Lower leg skin (tissue), 4 donors: ENCODE measurements at regions not wholly inside any gene's neighbourhood (a gene's known extent, or its start where the extent isn't known, plus 50 kb on each side); places are given as distances from the start of the nearest gene placed in this dataset.

Experiments used
- DNase-seq, 2 donors: peaks; one replicate each; pipeline ENCODE4 v3.0.0-alpha.2; 2019; ENCODE audit warnings: low spot score in 2 of 2
- H3K4me3 ChIP-seq: fragments of 200-600 bp; sonication (generic); 2 replicates; pipeline ENCODE4 v1.5.1; 2017; ENCODE audit warnings: mild to moderate bottlenecking, low read depth; ENCODE audit not compliant: poor library complexity, severe bottlenecking
- CTCF ChIP-seq, 3 donors: fragments of 450-650 bp; IDR thresholded peaks; one replicate each; pipeline ENCODE4 v1.5.1; 2016; ENCODE audit warnings: antibody characterized with exemption in 3 of 3, mild to moderate bottlenecking in 3 of 3, moderate library complexity in 2 of 3
- POLR2A ChIP-seq, 2 donors: fragments of 450-650 bp; IDR thresholded peaks; one replicate each; pipeline ENCODE4 v1.6.1; 2016 to 2017; ENCODE audit warnings: antibody characterized with exemption in 2 of 2, mild to moderate bottlenecking in 1 of 2, moderate library complexity in 1 of 2
- WGBS, 2 donors: methylation state at CpG; one replicate each; pipeline ENCODE4 v1.1.5; 2018; 5-methylcytosine and 5-hydroxymethylcytosine counted together
- intact Hi-C: fragments of 100-400 bp; cut with DNase I; formaldehyde crosslinking; loops from one replicate; pipeline ENCODE4 v1.15.0; 2023; ENCODE audit warnings: low total_unique reads

- 74 to 85% methylated on average over 4 of the region's 4 CpGs for WGBS, 2 donors
- DNase-seq, result no peak
Observed at GRCh38 chr5:165781738-165782137, 2276.3 kb downstream of the MAT2B start.

GRCh38 chr5:165783024-165783423 lies 2277.6 kb downstream of the MAT2B start:
- no peak overlapping the region for H3K4me3 ChIP-seq
- no peak for DNase-seq
- intact Hi-C loops, result no loop called here
- 63 to 79% methylated on average over 4 of the region's 4 CpGs for WGBS, 2 donors
- no peak for TF ChIP-seq POLR2A (IDR thresholded peaks at IDR 0.05)
- no peak for TF ChIP-seq CTCF (IDR thresholded peaks at IDR 0.05)

More at GRCh38 chr5:165781738-165782137, 2276.3 kb downstream of the MAT2B start:
- TF ChIP-seq POLR2A (IDR thresholded peaks at IDR 0.05) (no peak), CTCF (IDR thresholded peaks at IDR 0.05) (no peak)
- H3K4me3 ChIP-seq, result no peak overlapping the region
- intact Hi-C loops, result no loop called here

- 77 to 86% methylated on average over 3 of the region's 3 CpGs for WGBS, 2 donors
- no peak for DNase-seq
- H3K4me3 ChIP-seq, result no peak overlapping the region
- intact Hi-C loops, result no loop called here
- TF ChIP-seq CTCF (IDR thresholded peaks at IDR 0.05) (no peak), POLR2A (IDR thresholded peaks at IDR 0.05) (no peak)
Observed at GRCh38 chr5:165786073-165786472, 2280.7 kb downstream of the MAT2B start.

GRCh38 chr5:165795073-165795472 lies 2289.7 kb downstream of the MAT2B start:
- intact Hi-C loops, result no loop called here
- H3K4me3 ChIP-seq, result no peak overlapping the region
- TF ChIP-seq CTCF (IDR thresholded peaks at IDR 0.05) (no peak), POLR2A (IDR thresholded peaks at IDR 0.05) (no peak)
- no peak for DNase-seq
- 85 to 89% methylated on average over 1 of the region's 1 CpG for WGBS, 2 donors

GRCh38 chr5:165805756-165806155 lies 2300.3 kb downstream of the MAT2B start:
- intact Hi-C loops, result loop anchor here (5.0 kb wide), 1 partner anchor 727 kb away; no protein-coding TSS in a partner anchor
- WGBS, 2 donors, result 32 to 37% methylated on average over 4 of the region's 4 CpGs

More at GRCh38 chr5:165805756-165806155, 2300.3 kb downstream of the MAT2B start:
- TF ChIP-seq POLR2A (IDR thresholded peaks at IDR 0.05), result no peak
- TF ChIP-seq CTCF (IDR thresholded peaks at IDR 0.05), result no peak
- no peak overlapping the region for H3K4me3 ChIP-seq
- DNase-seq, result no peak
